DMS79 (cell line): ENCODE measurements at regions not wholly inside any gene's neighbourhood (a gene's known extent, or its start where the extent isn't known, plus 50 kb on each side); places are given as distances from the start of the nearest gene placed in this dataset.
"Not testable (repeated sequence)": the region's sequence is repeated elsewhere in the genome, so short reads cannot be mapped to it uniquely, and the experiment has no call there.

Source experiments
- DNase-seq: peaks from one replicate; lab custom pipeline; 2025; lab: John Stamatoyannopoulos, UW

DNA sequence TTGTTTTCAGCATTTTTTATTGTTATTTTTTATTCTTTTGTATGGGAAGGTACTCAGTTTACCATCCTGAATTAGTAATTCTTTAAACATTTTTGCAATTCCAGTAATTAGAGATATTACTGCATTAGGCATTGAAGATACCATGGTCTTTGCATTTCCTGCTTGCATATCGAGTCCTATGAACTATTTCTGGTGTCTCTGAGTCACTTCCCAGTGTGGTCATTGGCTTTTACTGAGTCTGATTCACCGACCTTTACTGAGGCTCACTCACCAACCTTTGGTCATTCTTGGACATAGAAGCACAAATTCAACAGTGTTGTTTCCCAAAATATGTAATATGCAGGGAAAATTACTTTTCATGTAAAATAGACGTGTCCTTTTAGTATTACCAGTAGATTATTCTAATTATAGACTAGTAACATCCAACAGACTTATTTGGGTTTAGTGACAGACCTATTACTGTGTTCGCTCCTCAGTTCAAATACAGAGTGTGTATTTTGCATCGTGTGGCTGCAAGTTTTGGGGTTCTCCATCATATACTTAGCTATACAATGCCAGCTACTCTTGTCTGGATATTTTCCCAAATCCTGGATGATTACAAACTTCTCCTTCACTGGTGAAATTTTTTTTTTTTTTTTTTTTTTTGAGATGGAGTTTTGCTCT lies 180.7 kb upstream of the PRSS1 start:
- no peak for DNase-seq

DNA sequence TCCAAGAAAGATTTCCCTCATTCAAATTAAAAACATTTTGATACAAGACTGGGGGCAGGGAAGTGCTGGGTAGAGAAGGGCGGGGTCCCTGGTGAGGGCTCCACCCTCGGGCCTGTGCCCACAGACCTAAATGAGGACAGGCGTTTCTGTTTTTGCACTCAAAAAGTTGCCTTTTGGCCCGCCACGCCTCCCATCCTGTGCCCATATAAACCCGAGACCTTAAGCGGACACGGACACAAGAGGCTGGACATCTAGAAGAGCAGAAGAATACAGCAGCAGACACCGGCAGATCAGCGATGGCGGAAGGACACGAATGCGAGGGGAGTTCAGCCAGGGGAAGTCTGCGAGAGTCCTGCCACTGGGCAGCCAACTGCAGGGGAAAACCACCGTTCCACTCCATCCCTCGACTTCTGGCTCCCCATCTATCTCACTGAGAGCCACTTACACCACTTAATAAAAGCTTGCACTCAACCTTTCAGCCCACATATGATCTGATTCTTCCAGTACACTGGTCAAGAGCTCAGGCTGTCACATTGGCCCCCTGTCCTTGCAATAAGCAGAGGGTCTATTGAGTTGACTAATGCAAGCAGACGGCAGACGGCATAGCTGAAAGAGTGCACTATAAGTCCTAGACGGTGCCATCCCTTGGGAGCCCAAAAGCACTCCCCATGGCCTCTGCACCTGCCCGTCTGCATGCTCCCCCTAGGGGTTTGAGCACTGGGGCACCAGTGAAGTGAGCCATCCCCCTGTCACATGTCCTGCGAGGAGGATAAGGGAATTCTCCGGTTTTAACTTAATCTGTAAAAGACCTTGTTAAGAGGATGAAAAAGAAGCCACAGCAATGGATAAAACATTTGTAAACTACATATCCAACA lies 181.8 kb upstream of the PRSS1 start:
- no peak for DNase-seq

DNA sequence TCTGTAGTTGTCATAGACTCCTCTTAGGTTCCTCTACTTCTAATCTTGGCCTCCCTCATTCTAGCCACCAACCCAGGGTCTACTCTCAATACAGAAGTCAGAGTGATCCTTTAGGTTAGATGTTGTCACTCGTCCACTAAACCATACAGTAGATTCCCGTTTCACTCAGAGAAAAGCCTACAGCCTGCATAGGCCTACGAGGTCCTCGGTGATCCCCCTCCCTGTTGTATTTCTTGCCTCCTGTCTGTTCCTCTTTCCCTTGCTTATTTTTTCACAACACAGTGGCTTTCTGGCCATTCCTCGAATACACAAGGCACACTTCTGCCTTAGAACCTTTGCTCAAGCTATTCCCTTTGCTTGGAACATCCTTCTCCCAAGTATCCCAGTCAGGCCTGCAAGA lies 183.0 kb upstream of the PRSS1 start:
- DNase-seq = no peak

DNA sequence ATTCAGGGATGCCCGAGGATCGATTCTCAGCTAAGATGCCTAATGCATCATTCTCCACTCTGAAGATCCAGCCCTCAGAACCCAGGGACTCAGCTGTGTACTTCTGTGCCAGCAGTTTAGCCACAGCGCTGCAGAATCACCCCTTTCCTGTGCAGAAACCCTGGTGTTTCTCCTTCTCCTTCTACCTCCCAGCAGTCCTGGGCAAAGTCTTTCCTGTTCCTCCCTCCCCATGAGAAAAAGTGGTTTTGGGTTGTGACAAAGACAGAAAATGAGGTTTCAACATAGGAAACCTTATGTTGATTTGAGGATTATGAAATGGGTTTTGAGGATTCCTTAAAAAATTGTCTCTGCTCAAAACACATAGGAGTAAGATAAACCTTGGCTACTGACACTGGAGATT lies 185.1 kb upstream of the PRSS1 start:
- DNase-seq = not testable (repeated sequence)

DNA sequence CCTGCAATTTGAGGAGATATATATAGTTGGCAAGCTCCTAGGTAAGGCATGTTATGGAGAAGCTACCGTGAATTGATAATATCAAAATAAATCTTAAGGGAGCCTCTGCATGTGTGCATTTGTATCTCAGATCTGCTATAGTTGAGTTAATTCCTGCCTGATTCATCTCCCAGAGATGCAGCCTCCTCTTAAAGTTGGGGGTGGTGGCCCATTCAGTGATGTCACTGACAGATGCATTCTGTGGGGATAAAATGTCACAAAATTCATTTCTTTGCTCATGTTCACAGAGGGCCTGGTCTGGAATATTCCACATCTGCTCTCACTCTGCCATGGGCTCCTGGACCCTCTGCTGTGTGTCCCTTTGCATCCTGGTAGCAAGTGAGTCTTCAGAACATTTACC lies 185.8 kb upstream of the PRSS1 start:
- DNase-seq = no peak

DNA sequence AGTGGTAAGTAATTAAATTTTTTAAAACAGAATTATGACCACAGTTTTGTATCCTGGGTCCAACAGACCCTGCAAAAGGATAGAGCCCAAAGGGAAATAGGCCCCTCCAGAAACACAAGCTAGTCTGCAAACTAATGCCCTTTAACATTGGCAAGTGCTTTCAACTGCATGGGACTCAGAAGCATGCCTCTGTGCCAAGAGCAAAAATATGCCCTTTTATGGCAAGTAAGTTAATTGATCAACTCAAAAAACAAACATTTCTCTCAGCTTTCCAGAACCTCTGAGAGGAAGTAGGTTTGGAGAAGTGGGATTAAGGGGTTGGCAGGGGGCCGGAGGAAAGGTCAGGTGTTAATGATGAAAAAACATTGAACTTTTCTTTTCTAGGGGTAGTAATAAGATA lies 186.6 kb upstream of the PRSS1 start:
- DNase-seq = no peak

DNA sequence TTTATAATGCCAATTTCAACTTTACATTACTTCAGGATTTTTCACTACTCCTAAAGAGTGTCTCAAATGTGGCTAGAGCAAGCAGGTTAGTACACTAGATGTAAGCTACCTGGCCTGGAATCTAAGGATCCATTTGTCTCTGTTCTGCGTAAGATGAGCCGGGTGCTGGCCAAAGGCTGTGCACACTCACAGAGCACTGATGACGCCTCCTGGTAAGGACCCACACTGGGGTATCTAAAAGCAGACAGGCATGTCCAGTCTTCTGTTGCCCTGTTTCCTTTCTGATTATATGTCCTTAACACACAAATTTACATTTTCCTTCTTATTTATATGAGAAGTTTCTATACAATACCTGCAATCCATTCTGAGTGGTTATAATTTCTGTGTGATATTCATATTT lies 187.9 kb upstream of the PRSS1 start:
- not testable (repeated sequence) for DNase-seq

DNA sequence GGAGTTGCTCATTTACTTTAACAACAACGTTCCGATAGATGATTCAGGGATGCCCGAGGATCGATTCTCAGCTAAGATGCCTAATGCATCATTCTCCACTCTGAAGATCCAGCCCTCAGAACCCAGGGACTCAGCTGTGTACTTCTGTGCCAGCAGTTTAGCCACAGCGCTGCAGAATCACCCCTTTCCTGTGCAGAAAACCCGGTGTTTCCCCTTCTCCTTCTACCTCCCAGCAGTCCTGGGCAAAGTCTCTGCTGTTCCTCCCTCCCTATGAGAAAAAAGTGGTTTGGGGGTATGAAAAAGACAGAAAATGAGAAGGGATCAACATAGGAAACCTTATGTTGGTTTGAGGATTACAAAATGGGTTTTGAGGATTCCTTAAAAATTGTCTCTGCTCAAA lies 188.5 kb upstream of the PRSS1 start:
- DNase-seq = not testable (repeated sequence)

DNA sequence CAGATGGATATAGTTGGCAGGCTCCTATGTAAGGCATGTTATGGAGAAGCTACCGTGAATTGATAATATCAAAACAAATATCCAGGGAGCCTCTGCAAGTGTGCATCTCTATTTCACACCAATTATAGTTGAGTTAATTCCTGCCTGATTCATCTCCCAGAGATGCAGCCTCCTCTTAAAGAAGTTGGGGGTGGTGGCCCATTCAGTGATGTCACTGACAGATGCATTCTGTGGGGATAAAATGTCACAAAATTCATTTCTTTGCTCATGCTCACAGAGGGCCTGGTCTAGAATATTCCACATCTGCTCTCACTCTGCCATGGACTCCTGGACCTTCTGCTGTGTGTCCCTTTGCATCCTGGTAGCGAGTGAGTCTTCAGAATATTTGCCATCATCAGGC lies 189.1 kb upstream of the PRSS1 start:
- no peak for DNase-seq

DNA sequence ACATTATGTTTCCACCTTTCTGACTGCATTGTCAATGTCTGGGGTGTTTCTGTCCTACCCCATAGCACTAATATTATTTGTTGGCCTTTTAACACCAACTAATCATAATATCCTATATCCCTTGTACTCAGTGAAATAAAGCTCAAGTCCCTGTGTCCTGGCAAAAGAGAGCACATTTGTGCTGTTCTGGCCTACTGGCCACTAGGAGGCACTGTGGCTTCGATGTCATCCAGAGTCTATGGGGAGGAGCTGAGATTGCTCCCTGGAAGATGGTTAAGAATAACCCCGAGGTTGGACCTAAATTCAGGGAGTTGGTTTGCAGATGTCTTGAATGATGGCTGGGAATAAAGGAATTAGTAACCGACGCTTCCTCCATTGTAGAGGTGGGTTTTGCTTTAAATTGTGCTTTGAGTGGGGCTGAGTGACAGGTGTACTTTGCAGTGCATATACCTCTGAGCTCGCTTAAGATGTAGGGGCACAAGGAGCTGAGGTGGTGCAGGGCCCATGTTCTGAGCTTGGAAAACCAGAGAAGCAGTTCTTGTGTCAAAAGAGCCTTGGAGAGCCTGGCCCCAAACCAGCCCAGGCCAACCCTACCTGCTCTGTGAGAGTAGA lies 191.2 kb upstream of the PRSS1 start:
- no peak for DNase-seq

DNA sequence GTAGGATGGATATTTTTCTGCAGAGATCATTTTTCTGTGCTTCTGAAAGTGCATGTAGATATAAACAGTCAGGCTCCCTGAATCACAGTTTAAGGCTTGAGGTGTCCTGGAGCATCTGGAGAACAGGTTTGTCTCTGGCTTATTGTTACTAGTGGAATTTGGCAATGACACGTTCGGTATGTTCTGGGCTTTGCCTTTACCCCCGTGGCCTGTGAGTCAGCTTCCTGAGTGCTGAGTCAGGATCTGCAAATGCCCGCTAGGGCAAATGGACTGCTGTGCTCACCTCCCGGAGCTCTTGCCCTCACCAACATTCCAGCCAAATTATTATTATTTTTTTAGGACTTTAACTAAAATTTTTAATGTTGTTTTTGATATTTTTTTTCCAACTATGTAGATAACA lies 192.5 kb upstream of the PRSS1 start:
- DNase-seq = no peak

DNA sequence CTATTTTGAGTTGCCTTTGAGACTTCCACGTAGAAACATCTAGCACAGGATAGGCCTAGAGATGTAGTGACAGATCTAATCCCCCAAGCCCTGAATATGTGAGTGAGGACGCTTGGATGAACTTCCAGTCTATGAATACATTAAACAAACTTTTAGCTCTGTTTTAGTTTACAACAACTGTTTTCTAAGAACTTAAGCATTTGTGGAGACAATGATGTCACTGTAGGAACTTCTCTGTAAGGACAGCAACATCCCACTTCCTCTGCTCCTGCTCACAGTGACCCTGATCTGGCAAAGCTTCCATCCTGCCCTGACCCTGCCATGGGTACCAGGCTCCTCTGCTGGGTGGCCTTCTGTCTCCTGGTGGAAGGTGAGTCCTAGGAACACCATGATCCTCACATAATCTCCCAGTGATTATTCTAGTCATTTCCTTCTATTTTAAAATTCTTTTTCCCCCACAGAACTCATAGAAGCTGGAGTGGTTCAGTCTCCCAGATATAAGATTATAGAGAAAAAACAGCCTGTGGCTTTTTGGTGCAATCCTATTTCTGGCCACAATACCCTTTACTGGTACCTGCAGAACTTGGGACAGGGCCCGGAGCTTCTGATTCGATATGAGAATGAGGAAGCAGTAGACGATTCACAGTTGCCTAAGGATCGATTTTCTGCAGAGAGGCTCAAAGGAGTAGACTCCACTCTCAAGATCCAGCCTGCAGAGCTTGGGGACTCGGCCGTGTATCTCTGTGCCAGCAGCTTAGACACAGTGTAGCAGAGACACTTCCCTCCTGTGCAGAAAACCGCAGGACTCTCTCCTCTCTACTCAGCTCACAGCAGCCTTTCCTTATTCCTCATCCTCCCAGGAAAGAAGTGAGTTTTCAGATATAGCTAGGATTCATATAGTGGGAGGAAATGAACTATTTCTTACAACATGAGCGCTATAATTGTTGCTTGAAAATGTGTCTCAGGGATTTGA lies 194.4 kb upstream of the PRSS1 start:
- DNase-seq = no peak

DNA sequence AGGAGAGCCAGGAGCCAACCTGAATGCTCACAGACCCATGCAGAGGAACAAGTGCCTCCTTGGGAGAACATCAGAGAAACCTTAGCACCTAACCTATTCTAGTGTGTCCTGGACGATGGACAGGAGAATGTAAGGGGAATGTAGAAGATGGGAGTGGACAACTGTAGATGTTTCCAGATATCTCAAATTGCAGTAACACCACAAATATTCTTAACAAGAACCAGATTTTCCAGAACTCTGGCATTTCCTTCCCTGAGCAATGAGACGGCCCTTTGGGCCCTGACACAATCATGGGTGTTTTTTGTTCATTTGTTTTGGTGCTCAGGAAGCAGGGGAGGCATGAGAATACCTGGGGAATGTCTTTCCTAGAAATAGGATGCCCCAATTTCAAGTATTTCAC lies 196.1 kb upstream of the PRSS1 start:
- DNase-seq = no peak

DNA sequence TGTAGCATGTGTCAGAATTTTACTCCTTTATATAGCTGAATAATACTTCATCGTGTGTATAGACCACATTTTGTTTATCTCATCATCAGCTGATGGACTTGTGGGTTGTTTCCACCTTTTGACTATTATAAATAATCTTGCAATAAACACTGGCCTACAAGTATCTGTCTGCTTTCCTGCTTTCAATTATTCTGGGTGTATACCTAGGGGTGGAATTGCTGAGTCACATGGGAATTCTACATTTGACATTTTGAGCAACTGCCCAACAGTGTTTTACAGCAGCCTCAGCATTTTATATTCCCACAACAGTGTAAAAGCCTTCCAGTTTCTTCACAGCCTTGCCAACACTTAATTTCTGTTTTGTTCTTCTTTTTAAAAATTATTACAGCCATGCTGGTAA lies 200.3 kb upstream of the PRSS1 start:
- no peak for DNase-seq

DNA sequence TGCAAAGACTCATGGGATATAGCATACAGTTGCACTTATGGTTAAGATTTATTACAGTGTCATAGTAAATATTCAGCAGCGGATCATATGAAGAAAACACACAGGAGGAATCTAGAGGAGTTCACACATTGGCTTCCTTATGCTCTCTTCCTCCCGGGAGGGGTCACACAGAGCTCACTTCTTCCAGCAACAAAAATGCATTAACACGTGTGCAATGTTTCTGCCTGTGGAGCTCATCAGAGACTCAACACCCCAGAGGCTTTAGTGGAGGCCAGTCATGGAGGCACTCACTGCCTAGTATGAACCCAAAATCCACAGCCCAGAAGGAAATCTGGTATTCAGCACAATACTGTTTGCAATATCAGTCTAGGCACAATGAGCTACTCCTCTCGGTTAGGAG lies 202.8 kb upstream of the PRSS1 start:
- no peak for DNase-seq

DNA sequence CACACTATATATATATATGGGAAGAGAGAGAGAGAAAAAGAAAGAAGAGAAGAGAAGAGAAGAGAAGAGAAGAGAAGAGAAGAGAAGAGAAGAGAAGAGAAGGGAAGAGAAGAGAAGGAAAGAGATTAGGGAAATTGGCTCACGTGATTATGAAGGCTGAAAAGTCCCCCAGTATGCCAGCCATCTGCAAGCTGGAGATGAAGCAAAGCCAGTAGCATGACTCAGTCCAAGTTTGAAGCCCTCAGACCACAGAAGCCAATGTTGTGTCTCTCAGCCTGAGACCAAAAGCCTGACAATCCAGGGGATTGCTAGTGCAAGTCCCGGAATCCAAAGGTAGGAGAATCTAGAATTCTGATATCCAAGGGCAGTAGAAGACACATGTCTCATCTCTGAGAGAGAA lies 206.3 kb upstream of the PRSS1 start:
- DNase-seq = no peak

DNA sequence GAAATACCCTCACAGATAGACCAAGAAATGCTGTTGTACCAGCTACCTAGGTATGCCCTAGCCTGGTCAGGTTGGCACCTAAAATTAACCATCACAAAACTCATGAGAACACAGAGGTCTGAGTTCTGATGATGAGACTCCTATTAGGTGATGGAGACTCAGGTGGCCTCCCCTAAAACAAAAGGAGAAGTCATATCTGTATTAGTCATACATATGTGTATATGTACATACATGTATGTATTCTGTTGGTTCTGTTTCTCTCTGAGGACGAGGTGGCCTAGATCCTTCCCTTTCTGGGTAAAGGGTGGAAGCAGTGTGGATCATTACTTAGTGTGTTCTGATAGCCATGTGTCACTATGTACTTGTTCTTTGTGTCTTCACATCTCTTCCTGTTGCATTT lies 207.2 kb upstream of the PRSS1 start:
- no peak for DNase-seq

DNA sequence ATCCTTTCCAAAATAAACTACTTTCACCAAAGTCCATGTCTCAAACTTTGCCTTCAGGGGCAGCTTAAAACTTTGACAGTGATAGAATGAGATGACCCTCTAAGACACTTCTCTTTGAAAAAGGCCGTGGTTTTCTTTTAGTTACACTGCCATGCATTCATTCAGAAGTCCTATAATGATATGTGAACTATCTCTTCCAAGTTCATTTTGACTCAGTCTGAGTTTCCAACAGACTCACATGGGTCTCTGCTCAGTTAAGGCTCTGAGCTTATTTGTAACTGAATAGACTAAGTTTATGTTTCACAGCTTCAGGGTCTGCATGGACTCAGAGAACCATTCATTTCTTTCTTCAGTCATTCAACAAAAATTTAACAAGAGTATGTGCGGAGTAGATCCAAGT lies 208.9 kb upstream of the PRSS1 start:
- DNase-seq = no peak

DNA sequence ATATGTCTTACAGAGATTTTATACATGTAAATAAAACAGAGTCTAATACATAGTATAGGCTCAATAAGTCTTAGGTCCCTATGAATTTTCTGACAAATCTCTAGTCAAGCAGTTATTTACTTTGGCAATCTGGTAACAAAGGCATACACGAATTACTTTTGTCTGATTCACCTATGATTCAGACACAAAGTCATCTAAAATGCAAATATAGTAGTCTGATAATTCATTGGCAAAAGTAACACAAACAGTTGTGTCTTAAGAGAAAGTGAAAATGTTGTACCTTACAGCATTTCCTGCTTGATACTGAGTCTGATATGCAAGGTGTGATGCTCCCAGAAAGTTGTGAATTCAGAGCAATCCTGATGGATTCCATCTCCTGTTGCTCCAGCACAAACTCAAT lies 209.4 kb upstream of the PRSS1 start:
- DNase-seq = no peak

DNA sequence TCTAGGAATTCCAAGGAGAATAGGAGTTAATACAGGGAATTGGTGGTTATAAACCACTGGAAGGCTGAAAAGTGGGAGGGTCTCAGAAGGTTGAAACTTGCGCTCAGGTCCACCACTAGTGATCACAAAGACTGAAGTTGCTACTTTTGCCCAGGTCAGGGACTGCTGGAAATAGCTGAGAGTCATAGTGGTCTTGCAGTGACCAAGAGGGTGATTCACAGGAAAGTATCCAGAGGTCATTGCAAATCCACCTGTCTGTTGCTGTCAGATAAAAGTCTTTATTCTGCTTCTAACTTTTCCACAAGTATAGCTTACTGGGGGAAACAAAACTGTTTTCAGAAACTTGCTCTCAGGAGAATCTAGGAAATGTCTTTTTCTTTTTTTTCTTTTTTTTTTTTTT lies 211.5 kb upstream of the PRSS1 start:
- no peak for DNase-seq

DNA sequence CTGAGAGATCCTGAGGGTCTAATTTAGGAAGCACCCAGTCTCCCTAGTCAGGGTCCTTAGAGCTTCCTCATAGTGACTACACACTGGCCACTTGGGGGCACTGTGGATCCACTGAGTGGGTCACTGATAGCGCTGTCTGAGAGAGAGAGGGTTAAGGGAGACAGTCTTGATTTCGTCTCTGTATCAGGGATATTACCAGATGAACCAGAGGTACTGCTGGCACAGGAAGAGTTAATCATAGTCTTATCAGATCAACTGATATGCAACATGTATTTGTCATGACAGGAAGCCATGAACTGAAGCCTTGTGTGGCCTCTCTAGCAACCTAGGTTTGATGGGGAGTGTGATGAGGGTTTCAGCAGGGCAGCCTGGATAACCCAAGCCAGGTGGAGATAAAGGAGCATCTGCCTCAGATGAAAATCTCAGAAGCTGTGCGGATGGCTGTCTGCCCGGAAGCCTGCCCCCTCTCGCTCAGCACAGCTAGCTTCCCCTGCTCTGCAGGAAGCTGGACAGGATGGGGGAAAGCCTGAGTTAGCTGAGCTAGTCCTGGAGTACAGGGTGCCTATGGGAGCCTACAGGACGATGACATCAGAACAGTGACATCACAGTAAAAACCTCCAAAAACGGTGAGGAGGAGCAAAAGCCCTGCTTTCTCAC lies 214.0 kb upstream of the PRSS1 start:
- no peak for DNase-seq

DNA sequence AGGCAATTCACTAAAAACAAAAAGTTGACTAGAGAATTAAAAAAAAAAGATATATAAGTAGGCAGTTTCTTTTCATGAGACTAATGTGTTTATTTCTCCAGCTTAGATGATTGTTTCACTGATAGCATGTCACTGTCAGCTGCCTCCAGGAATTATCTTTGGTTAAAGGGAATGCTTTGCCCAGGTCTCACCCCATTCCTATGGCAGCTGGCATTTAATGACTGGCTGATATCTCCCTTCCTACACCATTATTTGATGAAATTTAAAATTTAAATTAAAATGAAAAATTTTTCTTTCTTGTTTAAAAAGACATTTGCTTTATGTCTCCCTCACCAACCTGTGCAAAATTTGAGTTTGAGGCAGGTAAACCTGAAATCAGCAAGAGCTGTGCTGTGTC lies 214.5 kb upstream of the PRSS1 start:
- no peak for DNase-seq
